ENCODE measurements at regions not wholly inside any gene's neighbourhood (a gene's known extent, or its start where the extent isn't known, plus 50 kb on each side); places are given as distances from the start of the nearest gene placed in this dataset.
A peak's percentile ranks its signal among the peaks of the same experiment; 100 is the strongest.

DNA sequence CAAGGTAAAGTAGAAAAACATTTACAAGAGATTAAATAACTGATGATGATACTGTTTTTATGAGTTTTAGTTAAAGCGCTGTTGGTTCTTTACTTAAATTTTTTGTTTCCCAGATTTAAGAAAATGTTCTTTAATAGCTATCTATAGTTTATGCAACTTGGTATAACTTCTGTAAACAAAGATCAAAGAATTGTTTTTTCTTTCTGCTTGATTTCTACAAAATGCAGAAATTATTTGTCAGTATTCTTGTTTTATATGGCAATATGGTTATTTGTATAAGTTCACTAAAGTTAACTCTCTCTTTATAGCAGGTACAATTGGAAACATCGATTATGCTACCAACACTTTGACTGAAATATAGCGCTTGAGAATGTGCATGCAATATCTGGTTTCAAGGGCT is 2465.1 kb upstream of the PCDH20 start:
- no peaks in the 10 kb centered on the region for H3K36me3 ChIP-seq (ENCODE audit: low read length)
- no peaks in the 10 kb centered on the region for H3K79me2 ChIP-seq (ENCODE audit: insufficient read depth, low read length)
- H3F3A ChIP-seq (ENCODE audit: insufficient read depth): no peaks in the 10 kb centered on the region
- no peaks in the 10 kb centered on the region for H4K20me1 ChIP-seq (ENCODE audit: low read depth, low read length)
- H2AFZ ChIP-seq (ENCODE audit: low read depth, low read length, severe bottlenecking): no peak overlapping the region
- H3K27me3 ChIP-seq (ENCODE audit: low read length): no peaks in the 10 kb centered on the region
- peaks cover 15% of the 10 kb centered on the region; the same call in 1 of the 2 replicates for H3K9me3 ChIP-seq (ENCODE audit: insufficient read depth, low read length)
- no peak overlapping the region for H3K4me2 ChIP-seq (ENCODE audit: low read depth, low read length, poor library complexity, severe bottlenecking)
- no peak overlapping the region for H3K4me3 ChIP-seq (ENCODE audit: insufficient read depth, low read length, poor library complexity, severe bottlenecking)
- H3K9me2 ChIP-seq (replicated peaks; ENCODE audit: insufficient read depth, low read length): no peaks in the 10 kb centered on the region
- no peak overlapping the region for H3K27ac ChIP-seq (ENCODE audit: low read depth, low read length)
- no peak for TF ChIP-seq EZH2phosphoT487 (conservative IDR thresholded peaks at IDR 0.05; ENCODE audit: low read length)
- TF ChIP-seq, protein P1, sequence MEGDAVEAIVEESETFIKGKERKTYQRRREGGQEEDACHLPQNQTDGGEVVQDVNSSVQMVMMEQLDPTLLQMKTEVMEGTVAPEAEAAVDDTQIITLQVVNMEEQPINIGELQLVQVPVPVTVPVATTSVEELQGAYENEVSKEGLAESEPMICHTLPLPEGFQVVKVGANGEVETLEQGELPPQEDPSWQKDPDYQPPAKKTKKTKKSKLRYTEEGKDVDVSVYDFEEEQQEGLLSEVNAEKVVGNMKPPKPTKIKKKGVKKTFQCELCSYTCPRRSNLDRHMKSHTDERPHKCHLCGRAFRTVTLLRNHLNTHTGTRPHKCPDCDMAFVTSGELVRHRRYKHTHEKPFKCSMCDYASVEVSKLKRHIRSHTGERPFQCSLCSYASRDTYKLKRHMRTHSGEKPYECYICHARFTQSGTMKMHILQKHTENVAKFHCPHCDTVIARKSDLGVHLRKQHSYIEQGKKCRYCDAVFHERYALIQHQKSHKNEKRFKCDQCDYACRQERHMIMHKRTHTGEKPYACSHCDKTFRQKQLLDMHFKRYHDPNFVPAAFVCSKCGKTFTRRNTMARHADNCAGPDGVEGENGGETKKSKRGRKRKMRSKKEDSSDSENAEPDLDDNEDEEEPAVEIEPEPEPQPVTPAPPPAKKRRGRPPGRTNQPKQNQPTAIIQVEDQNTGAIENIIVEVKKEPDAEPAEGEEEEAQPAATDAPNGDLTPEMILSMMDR (IDR thresholded peaks at IDR 0.05; ENCODE audit: insufficient read depth, low read length, poor library complexity, severe bottlenecking): no peak
- no peak overlapping the region for H3K9ac ChIP-seq (ENCODE audit: low read length)

DNA sequence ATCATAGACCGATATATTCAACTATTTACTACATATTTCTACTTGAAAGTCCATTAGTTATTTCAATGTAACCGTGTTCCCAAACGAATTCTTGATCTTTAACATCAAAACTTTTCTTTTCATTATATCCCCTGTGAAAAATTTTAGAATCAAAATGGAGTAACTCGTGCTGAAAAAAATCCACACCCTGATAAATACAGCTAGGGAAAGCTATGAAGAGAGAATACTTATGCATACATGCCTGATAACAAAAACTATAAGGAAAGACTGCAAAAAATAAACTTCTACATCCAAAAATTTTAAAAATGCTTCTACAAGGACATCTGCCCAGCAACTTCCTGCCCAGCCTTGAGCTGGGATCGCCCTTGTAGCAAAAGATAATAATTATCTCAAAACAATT is 2458.3 kb upstream of the PCDH20 start:
- Histone ChIP-seq H2AFZ (ENCODE audit: low read depth, low read length, severe bottlenecking) (no peak overlapping the region), H4K20me1 (ENCODE audit: low read depth, low read length) (no peaks in the 10 kb centered on the region), H3K4me2 (ENCODE audit: low read depth, low read length, poor library complexity, severe bottlenecking) (no peak overlapping the region), H3K9ac (ENCODE audit: low read length) (no peak overlapping the region), H3K4me3 (ENCODE audit: insufficient read depth, low read length, poor library complexity, severe bottlenecking) (no peak overlapping the region), H3K27ac (ENCODE audit: low read depth, low read length) (no peak overlapping the region), H3K36me3 (ENCODE audit: low read length) (0 out of 2 replicates have a peak, but pooled peaks cover 2% of the 10 kb centered on the region), H3F3A (ENCODE audit: insufficient read depth) (no peaks in the 10 kb centered on the region), H3K79me2 (ENCODE audit: insufficient read depth, low read length) (no peaks in the 10 kb centered on the region), H3K9me3 (ENCODE audit: insufficient read depth, low read length) (0 out of 2 replicates have a peak, but pooled peaks cover 4% of the 10 kb centered on the region), H3K27me3 (ENCODE audit: low read length) (no peaks in the 10 kb centered on the region), H3K9me2 (replicated peaks; ENCODE audit: insufficient read depth, low read length) (no peaks in the 10 kb centered on the region)
- TF ChIP-seq, protein P1 (IDR thresholded peaks at IDR 0.05; ENCODE audit: insufficient read depth, low read length, poor library complexity, severe bottlenecking): no peak
- TF ChIP-seq EZH2phosphoT487 (conservative IDR thresholded peaks at IDR 0.05; ENCODE audit: low read length): no peak

DNA sequence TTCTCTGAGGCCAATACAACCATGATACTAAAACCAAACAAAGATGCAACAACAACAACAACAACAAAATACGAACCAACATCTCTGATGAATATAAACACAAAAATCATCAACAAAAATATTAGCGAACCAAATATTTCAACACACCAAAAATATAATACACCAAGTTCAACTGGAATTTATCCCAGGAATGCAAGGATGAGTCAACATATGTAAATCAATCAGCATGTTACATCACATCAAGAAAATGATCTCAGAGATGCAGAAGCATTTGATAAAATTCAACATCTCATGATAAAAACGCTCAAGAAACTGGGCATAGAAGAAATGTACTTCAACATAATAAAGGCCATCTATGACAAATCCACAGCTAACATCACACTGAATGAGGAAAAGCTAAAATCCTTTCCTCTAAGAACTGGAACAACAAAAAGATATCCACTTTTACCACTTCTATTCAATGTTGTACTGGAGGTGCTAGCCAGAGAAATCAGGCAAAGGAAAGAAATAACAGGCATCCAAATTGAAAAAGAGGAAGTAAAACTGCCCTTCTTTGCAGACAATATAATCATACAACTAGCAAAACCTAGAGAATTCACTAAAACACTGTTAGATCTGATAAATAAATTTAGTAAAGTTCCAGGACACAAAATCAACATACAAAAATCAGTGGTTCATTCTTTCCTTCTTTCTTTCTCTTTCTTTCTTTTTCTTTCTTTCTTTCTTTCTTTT is 2448.7 kb upstream of the PCDH20 start:
- H3K27ac ChIP-seq (ENCODE audit: low read depth, low read length): no peak overlapping the region

More for the DNA sequence above, 2448.7 kb upstream of the PCDH20 start:
- H3K36me3 ChIP-seq (ENCODE audit: low read length): no peaks in the 10 kb centered on the region
- no peaks in the 10 kb centered on the region for H3K79me2 ChIP-seq (ENCODE audit: insufficient read depth, low read length)
- no peak for TF ChIP-seq EZH2phosphoT487 (conservative IDR thresholded peaks at IDR 0.05; ENCODE audit: low read length)
- TF ChIP-seq, protein P1 (IDR thresholded peaks at IDR 0.05; ENCODE audit: insufficient read depth, low read length, poor library complexity, severe bottlenecking): no peak
- no peaks in the 10 kb centered on the region for H3K9me2 ChIP-seq (replicated peaks; ENCODE audit: insufficient read depth, low read length)
- peak overlapping the region; percentile 22 for H2AFZ ChIP-seq (ENCODE audit: low read depth, low read length, severe bottlenecking)
- H3K4me2 ChIP-seq (ENCODE audit: low read depth, low read length, poor library complexity, severe bottlenecking): peak overlapping the region; percentile 36
- 0 out of 2 replicates have a peak, but pooled peaks cover 4% of the 10 kb centered on the region for H3K9me3 ChIP-seq (ENCODE audit: insufficient read depth, low read length)
- no peak overlapping the region for H3K4me3 ChIP-seq (ENCODE audit: insufficient read depth, low read length, poor library complexity, severe bottlenecking)
- H4K20me1 ChIP-seq (ENCODE audit: low read depth, low read length): no peaks in the 10 kb centered on the region
- no peak overlapping the region for H3K9ac ChIP-seq (ENCODE audit: low read length)
- no peaks in the 10 kb centered on the region for H3F3A ChIP-seq (ENCODE audit: insufficient read depth)
- no peaks in the 10 kb centered on the region for H3K27me3 ChIP-seq (ENCODE audit: low read length)

Data from SU-DHL-6 (cell line).